Suppressor macrophage (primary cell): ENCODE measurements at regions not wholly inside any gene's neighbourhood (a gene's known extent, or its start where the extent isn't known, plus 50 kb on each side); places are given as distances from the start of the nearest gene placed in this dataset.

Experiments used
- DNase-seq, 4 experiments: peaks; one replicate each; pipeline ENCODE4 v3.0.0-alpha.2; 2020 to 2022

DNA sequence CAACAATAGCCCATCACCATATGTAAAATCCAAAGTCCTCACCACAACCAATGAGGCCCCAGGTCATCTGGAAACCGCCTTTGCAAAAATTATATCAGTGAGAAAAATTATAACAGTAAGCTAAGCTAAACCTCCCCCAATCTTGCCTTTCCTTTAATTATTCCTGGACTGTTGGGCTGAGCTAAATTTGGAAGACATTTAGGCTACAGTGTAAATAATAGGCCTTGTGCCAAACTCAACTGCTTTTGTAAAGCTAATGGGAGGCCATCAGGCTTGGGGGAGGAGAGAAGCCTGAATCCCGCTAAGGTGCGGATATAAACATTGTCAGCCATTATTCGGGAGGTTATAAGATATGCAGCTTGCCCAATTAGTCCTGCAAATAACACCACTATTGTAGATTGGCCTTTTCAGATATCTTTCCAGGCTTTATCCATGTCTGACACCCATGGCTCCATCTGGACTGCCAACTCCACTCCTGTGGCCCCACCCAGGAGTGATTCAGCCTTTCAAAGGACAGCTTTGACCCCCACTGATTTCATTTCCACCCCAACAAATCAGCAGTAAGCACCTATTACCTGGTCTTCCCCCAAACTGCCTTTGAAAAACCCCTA, 53.0 kb upstream of the CA12 start:
- no peak for DNase-seq

DNA sequence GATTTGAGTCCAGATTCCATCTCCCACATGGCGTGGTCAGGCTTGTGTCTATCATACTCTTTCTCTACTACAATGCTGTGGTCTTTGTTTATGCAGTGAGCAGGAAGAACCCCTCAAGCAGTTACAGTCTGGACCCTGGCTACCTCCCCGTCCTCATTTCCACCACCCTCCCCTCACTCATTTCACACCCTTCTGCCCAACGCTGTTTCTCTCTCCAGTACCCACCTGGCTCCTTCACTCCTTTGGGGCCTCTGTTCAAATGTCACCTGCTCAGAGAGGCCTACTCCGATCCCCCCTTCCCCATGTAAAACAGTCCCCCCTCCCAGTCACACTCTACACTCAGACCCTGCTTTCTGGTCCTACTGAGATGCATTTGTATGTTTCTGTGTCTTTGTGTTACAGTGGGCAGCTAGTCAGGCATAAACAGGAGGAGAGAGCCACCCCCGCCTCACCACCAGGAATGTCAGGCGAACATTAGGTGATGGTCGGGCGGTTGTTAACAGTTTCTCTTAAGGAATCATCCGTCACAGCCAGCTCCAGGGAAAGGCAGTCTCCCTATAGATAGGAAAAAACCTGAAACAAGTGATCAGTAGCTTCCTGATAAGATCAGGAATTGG, 53.7 kb upstream of the CA12 start:
- no peak for DNase-seq

DNA sequence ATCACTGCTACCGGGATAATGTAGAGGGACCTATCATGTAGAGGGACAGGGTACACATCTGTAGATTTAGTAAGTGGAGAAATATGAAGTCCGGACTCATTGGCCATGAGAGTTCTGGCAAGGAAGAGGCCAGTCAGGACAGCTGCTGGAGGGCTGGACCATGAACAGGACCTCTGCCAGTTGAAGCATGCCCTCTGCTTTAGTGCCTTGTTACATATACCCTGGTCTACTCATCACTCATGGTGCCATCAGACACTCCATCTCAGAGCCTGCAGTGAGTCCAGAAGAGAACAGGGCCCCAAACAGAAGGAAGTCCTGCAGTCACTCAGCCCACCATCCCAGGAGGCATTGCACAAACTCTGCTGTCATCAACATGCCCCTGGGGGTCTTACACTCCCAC, 54.7 kb upstream of the CA12 start:
- DNase-seq, result no peak

DNA sequence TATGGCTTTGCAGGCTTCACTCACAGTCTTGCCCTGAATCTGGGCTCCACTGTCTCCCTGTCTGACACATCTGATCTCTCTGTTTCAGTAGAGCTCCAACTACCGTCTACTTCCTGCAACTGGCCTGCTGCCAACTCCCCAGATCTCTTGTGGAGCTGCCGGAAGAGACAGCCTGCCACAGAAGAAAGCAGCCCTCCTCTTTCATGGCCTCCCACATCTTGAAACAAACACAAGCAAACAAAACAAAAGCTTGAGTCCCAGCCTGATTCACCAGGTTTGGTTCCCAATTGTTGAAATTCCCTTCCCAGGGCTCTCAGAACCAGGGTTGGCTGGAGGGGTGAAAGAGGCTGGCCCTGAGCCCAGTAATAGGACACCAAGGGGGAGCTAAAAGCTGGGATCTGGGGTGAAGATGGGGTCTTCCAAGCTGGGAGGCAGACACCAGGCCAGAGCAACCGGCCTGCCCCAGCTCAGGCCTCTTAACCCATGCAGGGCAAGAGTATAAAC, 55.3 kb upstream of the CA12 start:
- peak; percentile 80 to 94 (median 86) for DNase-seq

DNA sequence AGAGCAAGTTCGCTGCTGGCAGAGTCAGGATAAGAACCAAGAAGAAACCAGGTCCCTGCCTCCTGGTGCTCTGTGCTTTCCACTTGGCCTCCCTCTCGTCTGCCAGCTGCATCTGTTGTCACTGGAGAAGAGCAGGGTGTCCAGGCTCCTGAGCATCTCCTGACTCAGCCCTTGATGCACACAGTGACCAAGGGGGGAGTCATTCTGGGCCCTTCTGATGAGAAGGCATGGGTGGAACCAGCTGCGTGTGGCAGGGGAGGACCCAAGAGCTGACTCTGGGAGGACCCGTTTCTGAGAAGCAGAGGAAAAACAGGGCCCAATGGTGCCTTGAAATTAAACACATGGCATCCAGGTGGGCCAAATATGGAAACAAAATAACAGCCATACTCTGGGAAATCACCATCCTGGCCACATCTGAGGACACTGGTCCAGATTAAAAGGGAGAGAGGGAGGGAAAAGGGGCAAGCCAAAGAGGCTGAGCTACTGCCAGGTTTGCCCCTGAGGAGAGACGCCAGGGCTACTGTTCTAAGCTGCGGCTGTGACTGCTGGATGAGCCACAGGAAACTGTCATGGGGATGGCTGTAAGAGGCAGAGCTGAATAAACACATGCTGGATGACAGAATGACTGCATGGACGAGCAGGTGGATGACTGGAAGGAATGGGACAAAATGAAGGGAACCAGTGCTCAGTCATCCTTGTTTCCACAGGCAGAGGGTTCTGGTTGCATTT, 58.1 kb upstream of the CA12 start:
- no peak for DNase-seq

DNA sequence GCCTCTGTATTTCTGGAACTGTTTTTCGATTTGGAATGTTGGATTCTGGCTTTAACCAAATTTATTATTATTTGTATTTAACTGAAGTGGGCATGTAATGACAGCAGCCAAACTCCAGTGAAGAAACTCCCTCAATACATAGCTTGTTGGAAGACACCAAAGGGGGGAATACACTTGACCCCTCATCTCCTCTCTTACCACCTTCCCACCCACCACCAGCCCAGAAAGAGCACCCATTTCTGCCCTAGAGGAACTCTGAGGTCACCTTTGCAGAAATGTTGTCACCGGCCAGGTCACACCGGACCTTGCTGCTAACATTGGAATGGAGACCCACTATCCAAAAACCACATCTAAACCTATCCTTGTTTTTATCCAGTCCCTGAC, 58.6 kb upstream of the CA12 start:
- no peak for DNase-seq

DNA sequence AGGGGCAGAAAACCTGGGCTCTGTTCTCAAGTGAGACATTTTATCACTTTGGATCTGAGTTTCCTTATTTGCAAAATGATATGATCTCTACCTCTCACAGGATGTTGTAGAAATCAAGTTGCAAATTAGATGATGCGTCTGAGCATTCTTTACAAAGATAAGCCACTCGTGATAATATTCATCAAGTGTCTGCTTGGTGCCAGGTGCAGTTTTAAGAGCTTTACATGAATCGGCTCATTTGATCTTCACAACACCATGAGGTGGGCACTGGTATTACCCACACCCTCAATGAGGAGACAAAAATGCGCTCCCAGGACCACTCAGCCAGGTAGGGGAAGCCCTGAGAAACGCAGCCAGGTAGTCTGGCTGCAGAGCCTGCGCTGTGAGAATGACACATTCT, 59.1 kb upstream of the CA12 start:
- DNase-seq, result no peak

DNA sequence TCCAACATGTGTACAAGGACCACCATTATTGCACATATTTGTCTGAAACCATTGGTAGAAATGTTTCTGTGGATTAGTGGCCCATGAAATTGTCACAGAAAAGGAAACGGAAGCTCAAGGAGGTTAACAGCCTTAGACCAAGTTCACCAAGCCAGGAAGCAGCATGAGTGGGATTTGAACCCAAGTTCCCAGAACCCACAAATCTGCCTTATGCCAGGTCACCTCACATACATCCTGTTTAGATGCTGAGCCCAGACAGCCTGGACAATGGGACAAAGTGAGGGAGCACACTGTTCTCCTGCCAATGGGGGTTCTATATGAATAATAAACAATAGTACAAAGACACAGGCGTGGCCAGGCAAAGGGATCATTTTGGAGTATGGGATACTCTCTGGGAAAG, 59.6 kb upstream of the CA12 start:
- DNase-seq, result no peak

DNA sequence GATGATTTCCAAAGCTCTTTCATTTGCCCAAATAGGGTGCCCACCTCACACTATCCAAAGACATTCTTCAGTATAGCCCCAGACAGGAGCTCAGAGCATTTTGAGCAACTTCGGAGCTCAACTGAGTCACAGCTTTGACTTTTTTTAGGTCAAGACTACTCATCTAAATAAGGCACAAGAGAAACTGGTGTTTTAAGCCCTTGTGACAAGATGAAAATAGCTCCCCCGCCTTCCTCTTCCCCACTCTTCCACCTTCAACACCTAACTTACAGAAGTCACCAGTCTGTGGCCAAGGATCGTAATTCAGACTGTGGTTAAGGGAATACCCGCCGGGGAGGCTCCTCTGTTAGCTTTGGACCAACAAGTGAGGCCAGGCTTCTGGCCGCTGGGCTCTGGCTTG, 60.4 kb upstream of the CA12 start:
- DNase-seq, result peak in 3 of 4 experiments; percentile 19 to 44 (median 37)

DNA sequence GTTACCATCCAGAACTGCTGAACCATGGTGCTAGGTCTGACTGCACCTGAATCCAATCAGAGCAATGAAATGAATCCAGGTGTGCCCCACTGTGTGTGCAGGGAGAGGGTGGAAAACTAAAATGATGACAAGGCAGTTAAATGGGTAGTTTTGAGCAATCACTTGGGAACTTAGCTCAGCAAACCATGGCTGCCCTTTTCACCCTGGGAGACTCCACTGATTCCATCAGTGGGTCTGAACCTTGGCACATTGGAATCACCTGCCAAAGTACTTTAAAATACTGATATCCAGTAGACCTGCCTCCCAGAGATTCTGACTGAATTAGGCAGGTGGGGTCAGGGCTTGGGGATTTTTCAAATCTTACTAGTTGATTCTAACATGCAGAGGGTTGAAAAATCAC, 59.8 kb upstream of the USP3 start:
- DNase-seq, result no peak

DNA sequence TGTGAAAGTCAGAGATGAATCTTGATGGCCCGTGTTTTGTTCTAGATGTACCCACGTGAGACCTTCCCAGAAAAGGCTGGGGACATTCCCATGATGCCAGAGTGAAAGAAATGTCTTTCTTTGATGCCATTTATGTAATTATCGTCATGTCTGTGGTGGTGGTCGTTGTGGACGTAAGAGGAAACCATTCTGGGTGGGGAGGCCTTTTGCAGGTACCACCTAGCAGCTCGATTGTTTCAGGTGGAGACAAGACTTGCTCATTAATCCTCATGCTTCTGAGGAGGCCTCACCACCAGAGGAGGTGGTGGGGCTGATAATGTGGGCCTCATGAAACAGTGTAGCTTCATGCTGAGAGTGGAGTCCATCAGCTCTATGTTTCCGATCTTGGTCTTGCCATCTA, 58.1 kb upstream of the USP3 start:
- DNase-seq, result no peak

DNA sequence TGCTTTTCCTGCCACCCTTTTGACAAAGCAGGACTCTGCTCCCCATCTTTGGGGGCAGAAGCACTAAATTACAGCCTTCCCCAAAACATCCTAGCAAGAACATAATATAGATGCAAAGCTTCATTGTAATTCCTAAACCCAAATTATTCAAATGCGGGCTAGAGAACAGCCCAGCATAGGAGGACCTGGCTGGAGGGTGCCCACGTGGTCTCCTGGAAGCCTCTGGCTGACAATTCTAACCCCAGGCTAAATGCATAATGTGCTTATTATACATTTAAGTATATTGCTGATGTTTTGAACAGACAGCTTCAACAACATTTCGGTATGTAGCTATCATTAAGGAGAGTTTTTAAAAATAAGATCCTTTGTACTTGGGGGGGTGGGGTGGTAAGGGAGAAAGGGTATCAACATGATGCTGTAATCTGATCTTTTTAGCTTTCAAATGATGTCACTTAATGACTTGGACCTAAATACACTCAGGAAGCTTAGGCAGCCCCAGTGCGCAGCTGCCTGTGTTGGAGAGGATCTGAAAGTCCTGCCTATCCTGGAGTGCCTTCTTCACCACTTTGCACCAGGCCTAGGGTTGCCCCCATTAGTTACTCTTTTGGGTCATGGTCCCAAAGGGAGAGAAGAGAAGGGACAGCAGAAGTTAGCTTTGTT, 57.2 kb upstream of the USP3 start:
- DNase-seq, result peak in 3 of 4 experiments; percentile 45 to 58 (median 54)

DNA sequence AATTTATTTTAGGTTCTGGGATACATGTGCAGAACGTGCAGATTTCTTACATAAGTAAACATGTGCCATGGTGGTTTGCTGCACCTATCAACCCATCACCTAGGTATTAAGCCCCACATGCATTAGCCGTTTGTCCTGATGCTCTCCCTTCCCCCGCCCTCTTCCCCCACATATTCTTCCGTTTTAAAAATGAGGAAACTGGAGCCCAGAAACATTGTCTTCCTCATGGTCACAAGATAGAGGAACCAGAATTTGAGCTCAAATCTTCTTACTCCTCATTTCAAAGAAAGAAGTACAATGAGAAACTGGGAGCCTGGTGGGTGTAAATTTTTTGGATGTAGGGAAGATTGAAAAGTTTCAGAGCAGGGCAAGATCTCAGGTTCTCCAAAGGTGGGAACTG, 56.1 kb upstream of the USP3 start:
- peak; percentile 73 to 93 (median 83) for DNase-seq

DNA sequence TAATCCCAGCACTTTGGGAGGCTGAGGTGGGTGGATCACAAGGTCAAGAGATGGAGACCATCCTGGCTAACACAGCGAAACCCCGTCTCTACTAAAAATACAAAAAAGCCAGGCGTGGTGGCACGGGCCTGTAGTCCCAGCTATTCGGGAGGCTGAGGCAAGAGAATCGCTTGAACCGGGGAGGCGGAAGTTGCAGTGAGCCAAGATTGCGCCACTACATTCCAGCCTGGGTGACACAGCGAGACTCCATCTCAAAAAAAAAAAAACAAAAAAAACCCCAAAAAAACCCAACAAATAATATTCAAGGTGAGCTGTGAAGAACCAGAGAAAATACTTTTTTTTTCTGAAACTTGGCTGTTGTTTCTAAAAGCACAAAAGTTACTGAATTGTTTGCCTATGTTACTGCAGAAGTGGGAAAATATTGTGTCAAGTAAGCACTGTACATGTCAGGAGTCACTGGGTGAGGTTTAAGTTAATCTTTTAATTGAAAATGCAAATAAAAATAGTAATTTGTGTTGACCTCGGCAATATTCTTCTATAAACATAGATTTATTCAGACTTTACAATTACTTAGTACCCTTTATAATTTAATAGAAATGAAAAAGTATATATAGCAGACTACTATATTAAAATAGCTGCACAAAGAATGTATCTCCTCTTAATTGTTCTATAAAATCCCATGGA, 55.4 kb upstream of the USP3 start:
- peak in 3 of 4 experiments; percentile 45 to 63 (median 48) for DNase-seq

DNA sequence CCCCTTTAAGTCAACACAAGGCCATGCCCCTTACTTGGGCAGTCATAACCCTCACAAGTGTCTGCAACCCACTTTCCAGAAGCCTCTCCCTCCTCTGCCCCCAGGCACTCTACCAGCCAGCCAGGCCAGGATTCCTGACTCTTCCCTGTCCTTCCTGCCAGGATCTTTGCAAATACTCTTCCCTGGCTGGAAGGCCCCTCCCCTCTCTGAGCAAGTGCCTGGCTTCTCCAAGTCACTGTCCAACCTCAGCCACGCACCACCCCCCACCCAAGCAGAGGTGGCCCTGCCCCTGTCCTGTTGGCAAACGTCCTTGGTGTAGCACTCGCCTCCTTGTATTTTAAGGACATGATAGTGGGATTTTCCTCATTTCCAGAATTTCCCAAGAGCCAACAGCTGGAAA, 54.7 kb upstream of the USP3 start:
- DNase-seq, result no peak

DNA sequence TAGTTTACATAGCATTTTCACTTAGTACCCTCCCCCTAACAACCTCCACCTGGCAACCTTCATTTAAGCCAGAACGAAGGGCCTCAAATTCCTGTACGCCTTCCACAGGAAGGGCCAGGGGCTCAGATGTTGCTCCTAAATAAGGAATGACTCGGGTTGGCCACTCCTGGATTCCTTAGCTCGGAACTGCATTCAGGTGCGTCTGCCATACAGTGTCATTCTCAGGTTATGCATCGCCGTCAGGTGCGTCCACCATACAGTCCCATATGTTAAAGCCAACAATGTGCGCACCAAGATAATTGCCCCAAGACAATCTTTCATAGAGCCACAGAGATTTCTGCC, 53.5 kb upstream of the USP3 start:
- no peak for DNase-seq

DNA sequence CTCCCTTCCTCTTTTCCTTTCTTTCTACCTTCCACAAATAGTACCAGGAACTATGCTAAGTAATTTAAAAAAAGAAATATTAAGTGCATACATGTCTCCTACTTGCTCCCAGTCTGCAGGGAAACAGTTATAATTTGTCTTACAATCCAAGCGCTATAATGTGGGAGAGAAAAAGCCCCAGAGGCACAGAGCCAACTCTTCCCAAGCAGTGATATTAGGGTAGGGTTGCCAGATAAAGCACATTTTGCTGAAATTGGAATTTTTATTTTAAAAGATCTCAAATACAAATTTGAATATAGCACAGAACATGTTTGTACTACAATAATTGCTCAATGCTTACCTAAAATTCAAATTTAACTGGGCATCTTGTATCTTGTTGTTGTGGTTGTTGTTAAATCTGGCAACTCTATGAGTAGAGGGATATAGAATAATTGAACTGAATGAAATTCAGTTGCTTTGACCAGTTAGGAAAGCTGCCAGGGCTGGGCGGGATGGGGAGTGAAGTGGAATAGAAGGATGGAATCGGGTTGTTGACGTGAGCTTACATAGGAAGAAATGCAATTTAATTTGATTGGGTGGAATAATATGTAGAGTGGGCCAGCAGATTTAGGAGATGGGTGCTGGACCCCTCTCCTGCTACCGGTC, 52.6 kb upstream of the USP3 start:
- DNase-seq, result no peak

DNA sequence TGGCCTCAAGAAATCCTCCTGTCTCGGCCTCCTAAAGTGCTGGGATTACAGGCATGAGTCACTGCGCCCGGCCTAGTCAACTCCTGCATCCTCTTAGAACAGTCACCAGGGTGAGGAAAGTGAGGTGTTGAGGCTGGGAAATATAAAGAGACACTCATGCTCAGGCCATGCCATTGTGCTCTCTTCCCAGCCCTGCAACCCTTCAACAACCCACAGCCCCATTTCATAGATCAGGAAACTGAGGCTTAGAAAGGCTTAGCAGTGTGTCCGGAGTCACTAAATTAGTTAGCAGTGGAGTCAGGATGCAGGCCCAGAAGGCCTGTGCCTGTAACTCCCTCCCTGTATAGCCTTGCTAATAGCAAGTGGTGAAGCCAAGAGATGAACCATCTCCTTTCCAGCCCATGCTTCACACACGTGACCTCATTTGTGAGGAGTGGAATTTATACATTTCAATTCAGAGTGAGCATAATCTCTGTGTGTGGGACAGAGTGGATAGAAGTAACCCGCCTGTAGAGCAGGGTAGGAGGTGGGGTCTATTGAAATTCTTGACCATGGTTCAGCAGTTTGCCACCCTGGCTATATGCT, 51.7 kb upstream of the USP3 start:
- DNase-seq, result no peak

DNA sequence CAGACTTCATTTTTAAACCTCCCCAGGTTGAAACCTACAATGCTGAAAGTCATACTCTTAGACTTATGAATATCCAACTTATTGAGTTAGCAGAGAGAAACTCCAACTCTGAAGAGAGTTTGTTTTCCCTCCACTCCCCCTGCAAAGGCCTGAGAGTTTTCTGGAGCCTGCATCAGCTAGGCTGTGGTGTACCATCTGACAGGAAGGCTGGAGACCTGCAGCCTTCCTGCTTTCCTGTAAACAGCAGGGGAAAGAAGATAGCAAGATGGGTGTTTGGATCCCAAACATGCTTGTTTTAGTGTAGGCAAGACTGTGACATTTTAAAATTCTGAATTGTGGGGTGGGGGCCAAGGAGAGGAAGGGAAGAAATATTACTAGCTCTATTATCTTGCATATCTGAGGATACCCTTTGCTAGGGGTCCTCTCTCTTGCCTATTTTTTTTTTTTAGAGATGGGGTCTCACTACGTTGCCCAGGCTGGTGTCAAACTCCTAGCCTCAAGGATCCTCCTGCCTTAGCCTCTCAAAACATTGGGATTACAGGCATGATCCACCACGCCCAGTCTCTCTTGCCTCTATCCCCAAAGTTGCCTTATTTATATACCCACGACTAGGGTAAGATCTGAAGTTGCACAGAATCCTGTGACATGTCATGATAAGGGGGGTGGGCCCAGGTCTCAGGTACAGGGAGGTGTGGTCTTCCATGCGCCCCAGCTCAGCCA, 51.0 kb upstream of the USP3 start:
- no peak for DNase-seq

DNA sequence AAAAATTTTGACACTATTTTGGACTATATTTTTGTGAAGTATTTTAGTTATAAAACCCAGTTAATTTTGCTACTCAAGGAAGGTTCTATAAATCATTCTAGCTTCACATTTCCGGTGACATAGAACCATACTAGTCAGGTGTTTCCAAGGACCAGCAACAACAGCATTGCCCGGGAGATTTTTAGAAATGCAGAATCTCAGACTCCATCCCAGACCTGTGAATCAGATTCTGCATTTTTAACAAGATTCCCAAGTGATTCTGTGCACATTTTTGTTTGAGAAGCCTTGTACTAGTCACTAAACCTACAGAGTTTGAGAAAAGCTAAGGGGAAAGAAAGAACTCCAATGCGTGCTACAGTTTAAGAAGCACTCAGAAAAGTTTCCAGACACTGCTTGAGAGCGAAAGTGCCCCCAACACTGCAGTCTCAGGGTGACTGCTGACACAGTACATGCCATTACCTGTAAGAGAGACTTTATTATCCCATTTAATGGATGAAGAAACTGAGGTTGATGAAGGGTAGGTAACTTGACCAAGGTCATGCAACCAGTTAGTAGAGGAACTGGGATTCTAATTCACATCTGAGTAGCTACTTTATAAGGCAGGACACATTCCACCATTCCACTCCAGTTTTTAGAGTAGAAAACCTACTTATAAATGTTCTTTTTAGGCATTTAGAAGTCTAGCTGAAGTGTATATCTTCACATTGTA, 49.7 kb upstream of the USP3 start:
- DNase-seq, result no peak
